Stomach (tissue), 8 donors: ENCODE measurements at regions not wholly inside any gene's neighbourhood (a gene's known extent, or its start where the extent isn't known, plus 50 kb on each side); places are given as distances from the start of the nearest gene placed in this dataset.

Experiments used
- DNase-seq, 2 donors: peaks; one replicate each; pipeline versions ENCODE4 v3.0.0 to v3.0.0-alpha.2; 2013 to 2019
- H3K27ac ChIP-seq, 5 donors: fragments of 200-600 bp in 4 of 5; sonication (generic) in 4 of 5; one replicate each; pipeline ENCODE4 v1.5.1; 2013 to 2019; ENCODE audit warnings: mild to moderate bottlenecking in 1 of 5, moderate library complexity in 1 of 5
- H3K27me3 ChIP-seq, 3 donors: fragments of 200-600 bp; sonication (generic); one replicate each; pipeline ENCODE4 v1.5.1; 2017 to 2019; ENCODE audit warnings: mixed run types in 1 of 3
- H3K36me3 ChIP-seq, 4 donors: fragments of 200-600 bp; sonication (generic); 1 replicate in 3 of 4; 2 replicates in 1 of 4; pipeline ENCODE4 v1.5.1; 2016 to 2019
- H3K4me1 ChIP-seq, 4 donors: fragments of 200-600 bp; sonication (generic); one replicate each; pipeline ENCODE4 v1.5.1; 2016 to 2019
- H3K4me3 ChIP-seq, 4 donors: fragments of 200-600 bp; sonication (generic) in 3 of 4; one replicate each; pipeline ENCODE4 v1.5.1; 2016 to 2019; ENCODE audit warnings: mild to moderate bottlenecking in 1 of 4
- H3K9me3 ChIP-seq, 4 donors: fragments of 200-600 bp; sonication (generic); one replicate each; pipeline ENCODE4 v1.5.1; 2016 to 2019
- CTCF ChIP-seq, 7 experiments: fragments of 450-650 bp in 4 of 7; fragments of 200-600 bp in 3 of 7; sonication (generic) in 3 of 7; IDR thresholded peaks; one replicate each; pipeline ENCODE4 v1.5.1; 2016 to 2019; ENCODE audit warnings: antibody characterized with exemption in 7 of 7, control low read depth in 2 of 7, mild to moderate bottlenecking in 1 of 7
- EP300 ChIP-seq: sonication (generic); formaldehyde crosslinking; IDR thresholded peaks from one replicate; pipeline ENCODE4 v1.6.1; 2017; ENCODE audit warnings: antibody characterized with exemption
- POLR2A ChIP-seq, 4 donors: fragments of 450-650 bp; IDR thresholded peaks; one replicate each; pipeline ENCODE4 v1.6.1; 2016; ENCODE audit warnings: antibody characterized with exemption in 4 of 4, control low read depth in 2 of 4, mild to moderate bottlenecking in 1 of 4, moderate library complexity in 1 of 4
- POLR2AphosphoS5 ChIP-seq, 3 donors: sonication (generic); formaldehyde crosslinking; IDR thresholded peaks; one replicate each; pipeline ENCODE4 v1.6.1; 2016; ENCODE audit warnings: antibody characterized with exemption in 3 of 3
- WGBS, 5 donors: extraction: QIAGEN DNeasy Blood & Tissue Kit in 3 of 5; methylation state at CpG; one replicate each; pipeline versions ENCODE4 v1.1.5 to v1.1.7; 2013 to 2018; 5-methylcytosine and 5-hydroxymethylcytosine counted together
- intact Hi-C: fragments of 100-400 bp; cut with DNase I; formaldehyde crosslinking; loops from one replicate; pipeline ENCODE4 v1.15.1; 2023; ENCODE audit warnings: low total_unique reads
- donor health status: healthy with polysubstance abuse.
- donor health status: Bipolar disorder and iron deficiency.
- donor health status: healthy.

DNA sequence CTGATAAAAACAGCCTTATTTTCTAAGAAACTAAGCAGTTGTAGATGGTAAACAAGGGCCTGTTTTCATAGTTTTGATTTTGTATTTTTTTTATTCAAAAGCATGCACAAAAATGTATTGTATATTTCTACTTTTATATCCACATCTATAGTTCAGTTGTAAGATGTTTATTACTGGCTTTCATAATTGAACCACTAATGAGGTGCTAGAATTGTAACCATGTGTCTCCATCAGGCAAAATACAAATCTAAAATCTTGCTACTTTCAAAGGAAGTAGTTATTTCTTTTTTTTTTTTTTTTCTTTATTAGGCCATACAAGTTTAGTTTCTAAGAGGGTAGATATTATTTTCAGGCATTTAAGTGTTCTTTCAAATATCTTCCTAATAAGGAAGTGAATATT lies 1755.0 kb downstream of the MAT2B start:
- intact Hi-C loops = no loop called here
- DNase-seq = no peak
- TF ChIP-seq POLR2A (IDR thresholded peaks at IDR 0.05) (no peak), EP300 (no peak), POLR2AphosphoS5 (IDR thresholded peaks at IDR 0.05) (no peak), CTCF (IDR thresholded peaks at IDR 0.05) (no peak)

GRCh38 chr5:165263536-165263935 lies 1758.1 kb downstream of the MAT2B start:
- intact Hi-C loops = no loop called here
- H3K4me3 ChIP-seq = no peak overlapping the region
- H3K27ac ChIP-seq = no peak overlapping the region
- H3K36me3 ChIP-seq = no peaks in the 10 kb centered on the region
- no peaks in the 10 kb centered on the region for H3K27me3 ChIP-seq
- WGBS, 5 donors = 64 to 86% (median 68%) methylated on average over 3 of the region's 3 CpGs
- peaks cover 0 to 8% (median 0%) of the 10 kb centered on the region in 4 donors for H3K4me1 ChIP-seq
- no peaks in the 10 kb centered on the region for H3K9me3 ChIP-seq
- no peak for TF ChIP-seq POLR2A (IDR thresholded peaks at IDR 0.05)
- no peak for TF ChIP-seq CTCF (IDR thresholded peaks at IDR 0.05)
- TF ChIP-seq EP300 = no peak
- no peak for TF ChIP-seq POLR2AphosphoS5 (IDR thresholded peaks at IDR 0.05)
- no peak for DNase-seq

More for the DNA sequence above, 1755.0 kb downstream of the MAT2B start:
- H3K4me1 ChIP-seq = peaks cover 0 to 9% (median 0%) of the 10 kb centered on the region in 4 donors
- H3K36me3 ChIP-seq = no peaks in the 10 kb centered on the region
- no peaks in the 10 kb centered on the region for H3K27me3 ChIP-seq
- H3K27ac ChIP-seq = no peak overlapping the region
- H3K9me3 ChIP-seq = no peaks in the 10 kb centered on the region
- no peak overlapping the region for H3K4me3 ChIP-seq

GRCh38 chr5:165266939-165267338 lies 1761.5 kb downstream of the MAT2B start:
- H3K36me3 ChIP-seq = no peaks in the 10 kb centered on the region
- no peak for TF ChIP-seq POLR2AphosphoS5 (IDR thresholded peaks at IDR 0.05)
- TF ChIP-seq POLR2A (IDR thresholded peaks at IDR 0.05) = no peak
- TF ChIP-seq EP300 = no peak
- TF ChIP-seq CTCF (IDR thresholded peaks at IDR 0.05) = no peak
- no peak overlapping the region for H3K27ac ChIP-seq
- WGBS, 5 donors = 56 to 86% (median 84%) methylated on average over 4 of the region's 4 CpGs
- intact Hi-C loops = no loop called here
- H3K4me3 ChIP-seq = no peak overlapping the region
- no peak for DNase-seq
- no peaks in the 10 kb centered on the region for H3K4me1 ChIP-seq
- H3K27me3 ChIP-seq = no peaks in the 10 kb centered on the region
- H3K9me3 ChIP-seq = no peaks in the 10 kb centered on the region

DNA sequence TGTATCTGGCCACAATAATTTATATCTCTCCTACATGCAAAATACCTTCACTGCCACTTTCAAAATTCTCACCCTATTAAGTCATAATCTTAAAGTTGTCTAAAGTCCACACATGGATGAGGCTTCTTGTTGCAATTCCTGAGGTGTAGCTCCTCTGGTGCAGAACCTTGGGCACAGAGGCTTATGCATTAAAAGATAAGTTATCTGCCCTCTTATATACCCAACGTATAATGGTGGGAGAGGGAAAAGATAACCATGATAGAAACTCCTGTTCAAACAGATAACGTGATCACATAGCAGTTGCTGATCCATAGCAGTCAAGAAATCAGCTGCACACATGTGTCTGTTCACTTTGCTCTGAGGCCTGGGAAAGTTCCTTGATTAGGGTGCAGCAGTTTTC lies 1767.0 kb downstream of the MAT2B start:
- no peaks in the 10 kb centered on the region for H3K27me3 ChIP-seq
- peaks cover 0 to 7% (median 2%) of the 10 kb centered on the region in 4 donors for H3K9me3 ChIP-seq
- H3K36me3 ChIP-seq = no peaks in the 10 kb centered on the region
- H3K4me1 ChIP-seq = no peaks in the 10 kb centered on the region
- H3K27ac ChIP-seq = no peak overlapping the region
- no peak for DNase-seq
- intact Hi-C loops = no loop called here
- H3K4me3 ChIP-seq = no peak overlapping the region
- 29 to 70% (median 38%) methylated on average over 2 of the region's 2 CpGs for WGBS, 5 donors
- TF ChIP-seq CTCF (IDR thresholded peaks at IDR 0.05) (no peak), POLR2A (IDR thresholded peaks at IDR 0.05) (no peak), POLR2AphosphoS5 (IDR thresholded peaks at IDR 0.05) (no peak), EP300 (no peak)
